ENCODE measurements at regions not wholly inside any gene's neighbourhood (a gene's known extent, or its start where the extent isn't known, plus 50 kb on each side); places are given as distances from the start of the nearest gene placed in this dataset.

- Histone ChIP-seq H3K9me2 (no peaks in the 10 kb centered on the region), H3K9ac (no peak overlapping the region), H3K79me2 (ENCODE audit: insufficient read depth) (no peaks in the 10 kb centered on the region), H2AFZ (ENCODE audit: low read depth) (no peak overlapping the region), H3K27me3 (ENCODE audit: insufficient read depth) (no peaks in the 10 kb centered on the region), H3K4me2 (no peak overlapping the region), H3K4me3 (ENCODE audit: low read depth in 2 of 2, low read length in 1 of 2) (no peak overlapping the region), H3F3A (replicated peaks; ENCODE audit: insufficient read depth) (peaks cover 3% of the 10 kb centered on the region), H3K27ac (ENCODE audit: low read depth in 2 of 2, low read length in 1 of 2) (no peak overlapping the region), H3K9me3 (peaks cover 7% of the 10 kb centered on the region; the same call in 1 of the 2 replicates), H3K4me1 (ENCODE audit: control insufficient read depth in 1 of 2, insufficient read depth in 2 of 2, low read depth in 1 of 2, low read length in 1 of 2) (peaks cover 3 to 10% of the 10 kb centered on the region in 2 experiments; a peak in 2 of 4 replicates), H3K36me3 (replicated peaks in 1 of 2; ENCODE audit: control insufficient read depth in 1 of 2, insufficient read depth in 2 of 2, low read length in 1 of 2) (no peaks in the 10 kb centered on the region), H4K20me1 (ENCODE audit: insufficient read depth) (no peaks in the 10 kb centered on the region)
- TF ChIP-seq SMC3 (IDR thresholded peaks at IDR 0.05; ENCODE audit: low read depth, low read length) (no peak), NFIC (IDR thresholded peaks at IDR 0.05; ENCODE audit: borderline replicate concordance) (no peak), YY1 (IDR thresholded peaks at IDR 0.05; ENCODE audit: low read depth) (no peak), MEF2A (IDR thresholded peaks at IDR 0.05; ENCODE audit: borderline replicate concordance, low read depth) (no peak), CHD2 (IDR thresholded peaks at IDR 0.05; ENCODE audit: low read length, partially characterized antibody) (no peak), CTCF (IDR thresholded peaks at IDR 0.05) (no peak), FOXM1 (IDR thresholded peaks at IDR 0.05; ENCODE audit: low read depth) (no peak), GABPA (IDR thresholded peaks at IDR 0.05; ENCODE audit: low read depth) (no peak), MXI1 (IDR thresholded peaks at IDR 0.05; ENCODE audit: low read depth, low read length) (no peak), FOSL2 (IDR thresholded peaks at IDR 0.05; ENCODE audit: borderline replicate concordance, low read depth) (no peak), GATA2 (CRISPR knock-in tag; IDR thresholded peaks at IDR 0.05) (no peak), PBX3 (IDR thresholded peaks at IDR 0.05) (no peak), EZH2phosphoT487 (IDR thresholded peaks at IDR 0.05; ENCODE audit: borderline replicate concordance, low read depth) (no peak), IRF3 (IDR thresholded peaks at IDR 0.05; ENCODE audit: low read depth, low read length) (no peak), SIN3A (IDR thresholded peaks at IDR 0.05; ENCODE audit: borderline replicate concordance, low read depth, low read length) (no peak), RAD21 (IDR thresholded peaks at IDR 0.05; ENCODE audit: low read length) (no peak)
- no peak for DNase-seq
- 94% methylated on average over 8 of the region's 8 CpGs for WGBS (ENCODE audit: low lambda C conversion rate)
- ChIA-PET POLR2A (no interaction called here), CTCF (interaction anchor here (1.3 to 3.6 kb wide), 2 partner anchors 11 to 17 kb away, joined by 3 to 12 read pairs; no protein-coding TSS in a partner anchor)
Measured at GRCh38 chr13:59409634-59410200, 754.0 kb downstream of the DIAPH3 start.
